Liver (tissue), 8 donors: ENCODE measurements at regions not wholly inside any gene's neighbourhood (a gene's known extent, or its start where the extent isn't known, plus 50 kb on each side); places are given as distances from the start of the nearest gene placed in this dataset.

ENCODE experiments used
- DNase-seq: peaks from one replicate; pipeline ENCODE4 v3.0.0-alpha.2; 2017; ENCODE audit warnings: low spot score
- H3K27ac ChIP-seq, 2 donors: one replicate each; pipeline ENCODE4 v1.7.0; 2013; ENCODE audit warnings: inconsistent platforms in 2 of 2, low read length in 2 of 2, control low read depth in 1 of 2, low read depth in 1 of 2, mild to moderate bottlenecking in 1 of 2
- H3K27me3 ChIP-seq, 4 donors: one replicate each; pipeline versions ENCODE4 v1.6.1 to v1.7.0; 2013; ENCODE audit warnings: low read length in 3 of 4, inconsistent platforms in 1 of 4, mild to moderate bottlenecking in 1 of 4, moderate library complexity in 1 of 4; ENCODE audit not compliant: control insufficient read depth in 4 of 4, insufficient read depth in 4 of 4
- H3K36me3 ChIP-seq, 4 donors: one replicate each; pipeline versions ENCODE4 v1.6.1 to v1.7.0; 2013; ENCODE audit warnings: low read length in 3 of 4, mild to moderate bottlenecking in 3 of 4, low read depth in 1 of 4, moderate library complexity in 1 of 4; ENCODE audit not compliant: control insufficient read depth in 4 of 4, insufficient read depth in 3 of 4
- H3K4me1 ChIP-seq, 4 donors: one replicate each; pipeline versions ENCODE4 v1.6.1 to v1.7.0; 2013; ENCODE audit warnings: low read length in 3 of 4, mild to moderate bottlenecking in 3 of 4, moderate library complexity in 1 of 4; ENCODE audit not compliant: control insufficient read depth in 4 of 4, insufficient read depth in 4 of 4
- H3K4me3 ChIP-seq, 3 donors: one replicate each; pipeline versions ENCODE4 v1.6.1 to v1.7.0; 2013; ENCODE audit warnings: low read length in 3 of 3, control low read depth in 1 of 3, low read depth in 1 of 3, mild to moderate bottlenecking in 1 of 3
- H3K9ac ChIP-seq, 2 donors: one replicate each; pipeline ENCODE4 v1.7.0; 2013; ENCODE audit warnings: low read length in 2 of 2, mild to moderate bottlenecking in 2 of 2, moderate library complexity in 2 of 2, control low read depth in 1 of 2, low read depth in 1 of 2
- H3K9me3 ChIP-seq, 4 donors: one replicate each; pipeline versions ENCODE4 v1.6.1 to v1.7.0; 2013; ENCODE audit warnings: low read length in 3 of 4; ENCODE audit not compliant: control insufficient read depth in 4 of 4
- FOXA1 ChIP-seq: IDR thresholded peaks from 2 replicates; pipeline ENCODE4 v1.6.1; 2016; ENCODE audit warnings: antibody characterized with exemption
- FOXA2 ChIP-seq: IDR thresholded peaks from 2 replicates; pipeline ENCODE4 v1.6.1; 2016; ENCODE audit warnings: antibody characterized with exemption
- GABPA ChIP-seq, 2 donors: IDR thresholded peaks in 1 of 2; conservative IDR thresholded peaks in 1 of 2; 2 replicates each; pipeline ENCODE4 v1.6.1; 2016; ENCODE audit warnings: antibody characterized with exemption in 2 of 2, mild to moderate bottlenecking in 1 of 2, moderate library complexity in 1 of 2
- HNF4G ChIP-seq: IDR thresholded peaks from 2 replicates; pipeline ENCODE4 v1.6.1; 2016; ENCODE audit warnings: antibody characterized with exemption
- JUND ChIP-seq, 2 donors: IDR thresholded peaks; 2 replicates each; pipeline ENCODE4 v1.6.1; 2016; ENCODE audit warnings: antibody characterized with exemption in 2 of 2
- NR2F2 ChIP-seq: IDR thresholded peaks from 2 replicates; pipeline ENCODE4 v1.6.1; 2016; ENCODE audit warnings: antibody characterized with exemption
- RAD21 ChIP-seq, 2 donors: IDR thresholded peaks; 2 replicates each; pipeline ENCODE4 v1.6.1; 2016; ENCODE audit warnings: antibody characterized with exemption in 2 of 2, mild to moderate bottlenecking in 2 of 2
- RXRA ChIP-seq, 2 donors: IDR thresholded peaks; 2 replicates each; pipeline ENCODE4 v1.6.1; 2017 to 2018; ENCODE audit warnings: antibody characterized with exemption in 2 of 2, mild to moderate bottlenecking in 1 of 2
- TAF1 ChIP-seq: conservative IDR thresholded peaks from 2 replicates; pipeline ENCODE4 v1.6.1; 2016; ENCODE audit warnings: antibody characterized with exemption, mild to moderate bottlenecking
- YY1 ChIP-seq: IDR thresholded peaks from 2 replicates; pipeline ENCODE4 v1.6.1; 2016; ENCODE audit warnings: antibody characterized with exemption, mild to moderate bottlenecking
- WGBS: extraction: QIAGEN DNeasy Blood & Tissue Kit; methylation state at CpG from one replicate; pipeline ENCODE4 v1.1.7; 2013; 5-methylcytosine and 5-hydroxymethylcytosine counted together
- TF ChIP-seq, protein P1 (sequence below): IDR thresholded peaks from 2 replicates; pipeline ENCODE4 v1.6.1; 2016; ENCODE audit warnings: antibody characterized with exemption
- TF ChIP-seq, protein P2 (sequence below): IDR thresholded peaks from 2 replicates; pipeline ENCODE4 v1.6.1; 2016; ENCODE audit warnings: antibody characterized with exemption
- TF ChIP-seq, protein P3 (sequence below): fragments of 150-350 bp; IDR thresholded peaks from 2 replicates; pipeline ENCODE4 v1.5.1; 2017; ENCODE audit warnings: improper control_type of control experiment, low read depth, low read length; ENCODE audit not compliant: missing input control
- TF ChIP-seq, protein P4 (sequence below): IDR thresholded peaks from 2 replicates; pipeline ENCODE4 v1.6.1; 2016; ENCODE audit warnings: antibody characterized with exemption, mild to moderate bottlenecking
- donor health status: healthy.
- donor health status: healthy.
- donor health status: healthy.
- donor health status: healthy.
- donor health status: healthy.

DNA sequence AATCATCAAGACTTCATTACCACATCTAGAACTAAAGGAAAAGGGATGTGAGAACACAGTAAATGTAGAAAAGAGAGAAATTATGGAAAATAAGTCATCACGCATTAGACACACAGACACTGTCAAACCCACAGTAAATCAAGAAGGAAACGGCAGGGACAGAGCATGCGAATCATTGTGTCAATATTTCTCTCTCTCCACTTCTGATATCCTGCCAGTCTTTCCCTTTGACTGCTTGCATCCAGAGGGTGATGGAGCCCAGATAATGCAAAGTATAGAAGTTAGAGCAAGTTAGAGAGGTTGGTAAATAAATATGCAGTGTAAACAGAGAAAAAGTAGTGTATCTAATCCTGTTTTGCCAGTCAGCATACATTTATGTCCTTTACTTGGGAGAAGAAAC, 706.8 kb upstream of the ANO3 start:
- no peak overlapping the region for H3K9ac ChIP-seq
- no peaks in the 10 kb centered on the region for H3K36me3 ChIP-seq
- H3K27me3 ChIP-seq, result no peaks in the 10 kb centered on the region
- TF ChIP-seq, protein P1, sequence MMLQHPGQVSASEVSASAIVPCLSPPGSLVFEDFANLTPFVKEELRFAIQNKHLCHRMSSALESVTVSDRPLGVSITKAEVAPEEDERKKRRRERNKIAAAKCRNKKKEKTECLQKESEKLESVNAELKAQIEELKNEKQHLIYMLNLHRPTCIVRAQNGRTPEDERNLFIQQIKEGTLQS, result no peak
- TF ChIP-seq NR2F2, result no peak
- TF ChIP-seq, protein P2, sequence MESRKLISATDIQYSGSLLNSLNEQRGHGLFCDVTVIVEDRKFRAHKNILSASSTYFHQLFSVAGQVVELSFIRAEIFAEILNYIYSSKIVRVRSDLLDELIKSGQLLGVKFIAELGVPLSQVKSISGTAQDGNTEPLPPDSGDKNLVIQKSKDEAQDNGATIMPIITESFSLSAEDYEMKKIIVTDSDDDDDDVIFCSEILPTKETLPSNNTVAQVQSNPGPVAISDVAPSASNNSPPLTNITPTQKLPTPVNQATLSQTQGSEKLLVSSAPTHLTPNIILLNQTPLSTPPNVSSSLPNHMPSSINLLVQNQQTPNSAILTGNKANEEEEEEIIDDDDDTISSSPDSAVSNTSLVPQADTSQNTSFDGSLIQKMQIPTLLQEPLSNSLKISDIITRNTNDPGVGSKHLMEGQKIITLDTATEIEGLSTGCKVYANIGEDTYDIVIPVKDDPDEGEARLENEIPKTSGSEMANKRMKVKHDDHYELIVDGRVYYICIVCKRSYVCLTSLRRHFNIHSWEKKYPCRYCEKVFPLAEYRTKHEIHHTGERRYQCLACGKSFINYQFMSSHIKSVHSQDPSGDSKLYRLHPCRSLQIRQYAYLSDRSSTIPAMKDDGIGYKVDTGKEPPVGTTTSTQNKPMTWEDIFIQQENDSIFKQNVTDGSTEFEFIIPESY, result no peak
- TF ChIP-seq FOXA1, result no peak
- TF ChIP-seq GABPA (IDR thresholded peaks at IDR 0.05 in 1 of 2, conservative IDR thresholded peaks at IDR 0.05 in 1 of 2), result no peak
- no peak overlapping the region for H3K4me3 ChIP-seq
- H3K4me1 ChIP-seq, result no peaks in the 10 kb centered on the region
- WGBS, result 58% methylated on average over 3 of the region's 3 CpGs
- H3K9me3 ChIP-seq, result no peaks in the 10 kb centered on the region
- no peak for DNase-seq
- no peak overlapping the region for H3K27ac ChIP-seq

DNA sequence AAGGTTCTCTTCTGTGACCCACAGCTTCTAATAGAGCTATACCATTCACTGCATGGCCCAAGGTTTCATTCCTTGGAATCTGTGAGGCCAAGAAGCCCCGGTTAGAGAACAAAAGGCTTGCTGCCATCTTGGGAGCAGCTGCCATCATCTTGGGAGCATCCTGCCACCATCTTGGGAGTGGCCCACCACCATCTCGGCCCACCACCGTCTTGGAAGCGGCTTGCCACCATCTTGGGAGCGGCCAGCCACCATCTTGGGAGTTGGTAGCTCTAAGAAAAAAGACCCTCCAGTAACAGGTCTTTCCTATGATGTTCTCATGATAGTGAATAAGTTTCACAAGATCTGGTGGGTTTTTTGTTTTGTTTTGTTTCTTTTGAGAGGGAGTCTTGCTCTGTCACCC, 703.9 kb upstream of the ANO3 start:
- DNase-seq, result no peak
- H3K4me3 ChIP-seq, result no peak overlapping the region
- no peaks in the 10 kb centered on the region for H3K27me3 ChIP-seq
- TF ChIP-seq GABPA (IDR thresholded peaks at IDR 0.05 in 1 of 2, conservative IDR thresholded peaks at IDR 0.05 in 1 of 2) (no peak), YY1 (no peak), JUND (IDR thresholded peaks at IDR 0.05) (no peak), RXRA (IDR thresholded peaks at IDR 0.05) (no peak), HNF4G (no peak), FOXA1 (no peak), RAD21 (IDR thresholded peaks at IDR 0.05) (no peak), TAF1 (no peak), FOXA2 (no peak)
- TF ChIP-seq, protein P3, sequence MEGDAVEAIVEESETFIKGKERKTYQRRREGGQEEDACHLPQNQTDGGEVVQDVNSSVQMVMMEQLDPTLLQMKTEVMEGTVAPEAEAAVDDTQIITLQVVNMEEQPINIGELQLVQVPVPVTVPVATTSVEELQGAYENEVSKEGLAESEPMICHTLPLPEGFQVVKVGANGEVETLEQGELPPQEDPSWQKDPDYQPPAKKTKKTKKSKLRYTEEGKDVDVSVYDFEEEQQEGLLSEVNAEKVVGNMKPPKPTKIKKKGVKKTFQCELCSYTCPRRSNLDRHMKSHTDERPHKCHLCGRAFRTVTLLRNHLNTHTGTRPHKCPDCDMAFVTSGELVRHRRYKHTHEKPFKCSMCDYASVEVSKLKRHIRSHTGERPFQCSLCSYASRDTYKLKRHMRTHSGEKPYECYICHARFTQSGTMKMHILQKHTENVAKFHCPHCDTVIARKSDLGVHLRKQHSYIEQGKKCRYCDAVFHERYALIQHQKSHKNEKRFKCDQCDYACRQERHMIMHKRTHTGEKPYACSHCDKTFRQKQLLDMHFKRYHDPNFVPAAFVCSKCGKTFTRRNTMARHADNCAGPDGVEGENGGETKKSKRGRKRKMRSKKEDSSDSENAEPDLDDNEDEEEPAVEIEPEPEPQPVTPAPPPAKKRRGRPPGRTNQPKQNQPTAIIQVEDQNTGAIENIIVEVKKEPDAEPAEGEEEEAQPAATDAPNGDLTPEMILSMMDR, result no peak
- TF ChIP-seq, protein P1, result no peak
- TF ChIP-seq, protein P4, sequence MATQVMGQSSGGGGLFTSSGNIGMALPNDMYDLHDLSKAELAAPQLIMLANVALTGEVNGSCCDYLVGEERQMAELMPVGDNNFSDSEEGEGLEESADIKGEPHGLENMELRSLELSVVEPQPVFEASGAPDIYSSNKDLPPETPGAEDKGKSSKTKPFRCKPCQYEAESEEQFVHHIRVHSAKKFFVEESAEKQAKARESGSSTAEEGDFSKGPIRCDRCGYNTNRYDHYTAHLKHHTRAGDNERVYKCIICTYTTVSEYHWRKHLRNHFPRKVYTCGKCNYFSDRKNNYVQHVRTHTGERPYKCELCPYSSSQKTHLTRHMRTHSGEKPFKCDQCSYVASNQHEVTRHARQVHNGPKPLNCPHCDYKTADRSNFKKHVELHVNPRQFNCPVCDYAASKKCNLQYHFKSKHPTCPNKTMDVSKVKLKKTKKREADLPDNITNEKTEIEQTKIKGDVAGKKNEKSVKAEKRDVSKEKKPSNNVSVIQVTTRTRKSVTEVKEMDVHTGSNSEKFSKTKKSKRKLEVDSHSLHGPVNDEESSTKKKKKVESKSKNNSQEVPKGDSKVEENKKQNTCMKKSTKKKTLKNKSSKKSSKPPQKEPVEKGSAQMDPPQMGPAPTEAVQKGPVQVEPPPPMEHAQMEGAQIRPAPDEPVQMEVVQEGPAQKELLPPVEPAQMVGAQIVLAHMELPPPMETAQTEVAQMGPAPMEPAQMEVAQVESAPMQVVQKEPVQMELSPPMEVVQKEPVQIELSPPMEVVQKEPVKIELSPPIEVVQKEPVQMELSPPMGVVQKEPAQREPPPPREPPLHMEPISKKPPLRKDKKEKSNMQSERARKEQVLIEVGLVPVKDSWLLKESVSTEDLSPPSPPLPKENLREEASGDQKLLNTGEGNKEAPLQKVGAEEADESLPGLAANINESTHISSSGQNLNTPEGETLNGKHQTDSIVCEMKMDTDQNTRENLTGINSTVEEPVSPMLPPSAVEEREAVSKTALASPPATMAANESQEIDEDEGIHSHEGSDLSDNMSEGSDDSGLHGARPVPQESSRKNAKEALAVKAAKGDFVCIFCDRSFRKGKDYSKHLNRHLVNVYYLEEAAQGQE, result no peak
- H3K27ac ChIP-seq, result no peak overlapping the region
- WGBS, result 83% methylated on average over 5 of the region's 5 CpGs
- H3K36me3 ChIP-seq, result no peaks in the 10 kb centered on the region
- no peaks in the 10 kb centered on the region for H3K4me1 ChIP-seq
- no peaks in the 10 kb centered on the region for H3K9me3 ChIP-seq
- no peak overlapping the region for H3K9ac ChIP-seq
